Astrocyte (in vitro differentiated cells and primary cell): ENCODE measurements at regions not wholly inside any gene's neighbourhood (a gene's known extent, or its start where the extent isn't known, plus 50 kb on each side); places are given as distances from the start of the nearest gene placed in this dataset.

ENCODE experiments used
- DNase-seq: peaks from one replicate; pipeline ENCODE4 v3.0.0-alpha.2; 2010; ENCODE audit warnings: low read depth
- FAIRE-seq: peaks from 2 replicates; lab custom pipeline; 2011; peaks lifted over from hg19 to GRCh38; lab: Jason Lieb, UNC
- H2AFZ ChIP-seq: 2 replicates; pipeline ENCODE4 v1.6.0; 2012; ENCODE audit warnings: low read depth, low read length, inconsistent platforms
- H3K27ac ChIP-seq: 2 replicates; pipeline ENCODE4 v1.5.1; 2011; ENCODE audit warnings: low read depth, low read length, inconsistent platforms
- H3K27me3 ChIP-seq: 2 replicates; pipeline ENCODE4 v1.6.0; 2011; ENCODE audit warnings: low read length, inconsistent platforms; ENCODE audit not compliant: insufficient read depth
- H3K36me3 ChIP-seq: 2 replicates; pipeline ENCODE4 v1.5.1; 2011; ENCODE audit warnings: low read length, inconsistent platforms; ENCODE audit not compliant: insufficient read depth
- H3K4me1 ChIP-seq: 2 replicates; pipeline ENCODE4 v1.5.1; 2011; ENCODE audit warnings: low read length, inconsistent platforms; ENCODE audit not compliant: insufficient read depth
- H3K4me2 ChIP-seq: 2 replicates; pipeline ENCODE4 v1.6.0; 2012; ENCODE audit warnings: low read length, inconsistent platforms
- H3K4me3 ChIP-seq: 2 replicates; pipeline ENCODE4 v1.5.1; 2011; ENCODE audit warnings: low read depth, mild to moderate bottlenecking, low read length, inconsistent platforms; ENCODE audit not compliant: insufficient read depth
- H3K79me2 ChIP-seq: 2 replicates; pipeline ENCODE4 v1.6.0; 2012; ENCODE audit warnings: mild to moderate bottlenecking, low read length, inconsistent platforms; ENCODE audit not compliant: insufficient read depth
- H3K9ac ChIP-seq: 2 replicates; pipeline ENCODE4 v1.6.0; 2012; ENCODE audit warnings: mild to moderate bottlenecking, low read length, inconsistent platforms
- H3K9me3 ChIP-seq: 2 replicates; pipeline ENCODE4 v1.5.1; 2012; ENCODE audit warnings: low read depth, mild to moderate bottlenecking, low read length, inconsistent platforms; ENCODE audit not compliant: insufficient read depth
- H4K20me1 ChIP-seq: 2 replicates; pipeline ENCODE4 v1.6.0; 2012; ENCODE audit warnings: low read length, inconsistent platforms; ENCODE audit not compliant: insufficient read depth
- H3K27ac Mint-ChIP-seq: one replicate; pipeline ENCODE4 v1.8.0; 2021; ENCODE audit warnings: mild to moderate bottlenecking, mixed read lengths; ENCODE audit not compliant: unreplicated experiment
- H3K27me3 Mint-ChIP-seq: one replicate; pipeline ENCODE4 v1.8.0; 2021; ENCODE audit warnings: low read depth, mixed read lengths; ENCODE audit not compliant: unreplicated experiment
- H3K36me3 Mint-ChIP-seq: one replicate; pipeline ENCODE4 v1.8.0; 2021; ENCODE audit warnings: low read depth, mixed read lengths; ENCODE audit not compliant: unreplicated experiment
- H3K4me1 Mint-ChIP-seq: one replicate; pipeline ENCODE4 v1.8.0; 2021; ENCODE audit warnings: low read depth, mixed read lengths; ENCODE audit not compliant: unreplicated experiment
- H3K4me3 Mint-ChIP-seq: one replicate; pipeline ENCODE4 v1.8.0; 2021; ENCODE audit warnings: mild to moderate bottlenecking, moderate library complexity, mixed read lengths; ENCODE audit not compliant: unreplicated experiment
- H3K9me3 Mint-ChIP-seq: one replicate; pipeline ENCODE4 v1.8.0; 2021; ENCODE audit warnings: mild to moderate bottlenecking, mixed read lengths; ENCODE audit not compliant: unreplicated experiment
- CTCF ChIP-seq: IDR thresholded peaks from 2 replicates; pipeline ENCODE4 v1.5.1; 2011; ENCODE audit warnings: low read depth, mild to moderate bottlenecking, inconsistent platforms, low read length, moderate library complexity; ENCODE audit not compliant: insufficient read depth
- EZH2 ChIP-seq: IDR thresholded peaks from 2 replicates; pipeline ENCODE4 v1.6.1; 2012; ENCODE audit warnings: mild to moderate bottlenecking, low read length, inconsistent platforms; ENCODE audit not compliant: insufficient read depth

- Histone ChIP-seq H3K27me3 (no peaks in the 10 kb centered on the region), H3K79me2 (no peaks in the 10 kb centered on the region), H4K20me1 (no peaks in the 10 kb centered on the region), H3K9me3 (peaks cover 2% of the 10 kb centered on the region), H3K27ac (peak overlapping the region; percentile 31), H3K4me1 (peaks cover 40% of the 10 kb centered on the region), H2AFZ (no peak overlapping the region), H3K9ac (peak overlapping the region; percentile 9), H3K36me3 (no peaks in the 10 kb centered on the region), H3K4me2 (peak overlapping the region; percentile 47), H3K4me3 (no peak overlapping the region)
- peaks cover 12% of the 10 kb centered on the region for H3K27me3 Mint-ChIP-seq
- FAIRE-seq (no peak), DNase-seq (no peak)
- H3K4me3 Mint-ChIP-seq, result no peak overlapping the region
- no peaks in the 10 kb centered on the region for H3K36me3 Mint-ChIP-seq
- TF ChIP-seq EZH2, result no peak
- TF ChIP-seq CTCF, result no peak
- peaks cover 33% of the 10 kb centered on the region for H3K4me1 Mint-ChIP-seq
- H3K27ac Mint-ChIP-seq, result no peak overlapping the region
- H3K9me3 Mint-ChIP-seq, result peaks cover 6% of the 10 kb centered on the region
Observed at GRCh38 chr17:77840513-77841165, 117.9 kb upstream of the TNRC6C start.

GRCh38 chr17:77841742-77842527, 116.6 kb upstream of the TNRC6C start:
- Mint-ChIP-seq H3K4me1 (peaks cover 30% of the 10 kb centered on the region), H3K27me3 (peaks cover 12% of the 10 kb centered on the region), H3K27ac (no peak overlapping the region), H3K4me3 (no peak overlapping the region), H3K9me3 (peaks cover 6% of the 10 kb centered on the region), H3K36me3 (no peaks in the 10 kb centered on the region)
- Histone ChIP-seq H3K4me2 (peak overlapping the region; percentile 71), H3K9ac (peak overlapping the region; percentile 64), H2AFZ (no peak overlapping the region), H3K4me1 (peaks cover 36% of the 10 kb centered on the region), H3K36me3 (no peaks in the 10 kb centered on the region), H3K4me3 (no peak overlapping the region), H3K79me2 (no peaks in the 10 kb centered on the region), H3K9me3 (peaks cover 2% of the 10 kb centered on the region), H3K27me3 (no peaks in the 10 kb centered on the region), H3K27ac (peak overlapping the region; percentile 68), H4K20me1 (no peaks in the 10 kb centered on the region)
- DNase-seq, result no peak
- no peak for TF ChIP-seq EZH2
- no peak for TF ChIP-seq CTCF
- FAIRE-seq, result no peak
